SK-N-SH treated with all-trans-retinoic acid at 6 μM for 48 hours (cell line): ENCODE measurements at regions not wholly inside any gene's neighbourhood (a gene's known extent, or its start where the extent isn't known, plus 50 kb on each side); places are given as distances from the start of the nearest gene placed in this dataset.

Experiments
- BACH2 ChIP-seq: fragments of 250-450 bp; sonication (Bioruptor Pico); IDR thresholded peaks from 2 replicates; pipeline ENCODE4 v1.9.0; 2021; ENCODE audit warnings: mild to moderate bottlenecking, borderline replicate concordance
- CSDC2 ChIP-seq: fragments of 250-450 bp; sonication (Bioruptor Pico); IDR thresholded peaks from 2 replicates; pipeline ENCODE4 v1.5.0; 2020; ENCODE audit warnings: mild to moderate bottlenecking, moderate library complexity
- ESRRG ChIP-seq: fragments of 250-450 bp; sonication (Bioruptor Pico); IDR thresholded peaks from 2 replicates; pipeline ENCODE4 v1.6.1; 2021; ENCODE audit warnings: mild to moderate bottlenecking
- RARB ChIP-seq: fragments of 250-450 bp; sonication (Bioruptor Pico); IDR thresholded peaks from 2 replicates; pipeline ENCODE4 v1.8.0; 2021; ENCODE audit warnings: mild to moderate bottlenecking, moderate library complexity
- SNAI2 ChIP-seq: fragments of 250-450 bp; sonication (Bioruptor Pico); IDR thresholded peaks from 2 replicates; pipeline ENCODE4 v1.5.0; 2020; ENCODE audit warnings: mild to moderate bottlenecking, moderate library complexity
- TCF4 ChIP-seq: fragments of 250-450 bp; sonication (Bioruptor Pico); IDR thresholded peaks from 2 replicates; pipeline ENCODE4 v1.8.0; 2021; ENCODE audit warnings: mild to moderate bottlenecking, moderate library complexity, borderline replicate concordance
- TSHZ2 ChIP-seq: fragments of 250-450 bp; sonication (Bioruptor Pico); IDR thresholded peaks from 2 replicates; pipeline ENCODE4 v1.5.0; 2020; ENCODE audit warnings: mild to moderate bottlenecking, moderate library complexity
- ZC3H10 ChIP-seq: fragments of 250-450 bp; sonication (Bioruptor Pico); IDR thresholded peaks from 2 replicates; pipeline ENCODE4 v1.5.1; 2021; ENCODE audit warnings: mild to moderate bottlenecking, moderate library complexity
- ZNF565 ChIP-seq: fragments of 450-650 bp; formaldehyde crosslinking; conservative IDR thresholded peaks from 2 replicates; pipeline ENCODE4 v1.5.0; 2020; ENCODE audit warnings: low read depth, mild to moderate bottlenecking, moderate library complexity
- ZNF70 ChIP-seq: fragments of 450-650 bp; formaldehyde crosslinking; IDR thresholded peaks from 2 replicates; pipeline ENCODE4 v1.5.0; 2020; ENCODE audit warnings: mild to moderate bottlenecking, moderate library complexity
- ZNF8 ChIP-seq: fragments of 450-650 bp; formaldehyde crosslinking; IDR thresholded peaks from 2 replicates; pipeline ENCODE4 v1.5.0; 2020; ENCODE audit warnings: mild to moderate bottlenecking, moderate library complexity
- TF ChIP-seq, protein P1 (sequence below): fragments of 250-450 bp; sonication (Bioruptor Pico); IDR thresholded peaks from 2 replicates; pipeline ENCODE4 v1.8.0; 2020; ENCODE audit warnings: mild to moderate bottlenecking, moderate library complexity, borderline replicate concordance

- TF ChIP-seq CSDC2 (no peak), ZNF70 (CRISPR knock-in tag) (no peak), RARB (CRISPR knock-in tag) (no peak), SNAI2 (CRISPR knock-in tag) (no peak), ZNF8 (CRISPR knock-in tag) (no peak), TCF4 (CRISPR knock-in tag) (no peak), BACH2 (no peak), ZNF565 (no peak), TSHZ2 (no peak), ESRRG (CRISPR knock-in tag) (no peak), ZC3H10 (CRISPR knock-in tag) (no peak)
- TF ChIP-seq, protein P1, sequence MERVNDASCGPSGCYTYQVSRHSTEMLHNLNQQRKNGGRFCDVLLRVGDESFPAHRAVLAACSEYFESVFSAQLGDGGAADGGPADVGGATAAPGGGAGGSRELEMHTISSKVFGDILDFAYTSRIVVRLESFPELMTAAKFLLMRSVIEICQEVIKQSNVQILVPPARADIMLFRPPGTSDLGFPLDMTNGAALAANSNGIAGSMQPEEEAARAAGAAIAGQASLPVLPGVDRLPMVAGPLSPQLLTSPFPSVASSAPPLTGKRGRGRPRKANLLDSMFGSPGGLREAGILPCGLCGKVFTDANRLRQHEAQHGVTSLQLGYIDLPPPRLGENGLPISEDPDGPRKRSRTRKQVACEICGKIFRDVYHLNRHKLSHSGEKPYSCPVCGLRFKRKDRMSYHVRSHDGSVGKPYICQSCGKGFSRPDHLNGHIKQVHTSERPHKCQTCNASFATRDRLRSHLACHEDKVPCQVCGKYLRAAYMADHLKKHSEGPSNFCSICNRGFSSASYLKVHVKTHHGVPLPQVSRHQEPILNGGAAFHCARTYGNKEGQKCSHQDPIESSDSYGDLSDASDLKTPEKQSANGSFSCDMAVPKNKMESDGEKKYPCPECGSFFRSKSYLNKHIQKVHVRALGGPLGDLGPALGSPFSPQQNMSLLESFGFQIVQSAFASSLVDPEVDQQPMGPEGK (CRISPR knock-in tag): no peak
Measured at GRCh38 chr7:57215423-57215822, 83.2 kb upstream of the ZNF479 start.
